Endothelial cell of umbilical vein (primary cell): ENCODE measurements at regions not wholly inside any gene's neighbourhood (a gene's known extent, or its start where the extent isn't known, plus 50 kb on each side); places are given as distances from the start of the nearest gene placed in this dataset.

Source experiments
- BruUV-seq: library from RNA; stranded (reverse); fragments of 400-500 nt; replicated peaks from 2 replicates; lab custom pipeline; 2021; lab: Mats Ljungman, UMichigan
- CTCF ChIA-PET: fragments of 300-600, 350-600 bp; sonication (Branson Sonifier 250); formaldehyde crosslinking; loops from one replicate; lab custom pipeline; 2021; ENCODE audit warnings: antibody characterized with exemption, inconsistent platforms; lab: Charles Lee
- POLR2A ChIA-PET: fragments of 300-600, 350-600 bp; sonication (Branson Sonifier 250); formaldehyde crosslinking; loops from one replicate; lab custom pipeline; 2021; ENCODE audit warnings: antibody characterized with exemption, inconsistent platforms; lab: Charles Lee
- DNase-seq: peaks from one replicate; pipeline ENCODE4 v3.0.0-alpha.2; 2011; ENCODE audit warnings: low read depth, low spot score
- FAIRE-seq: peaks from 2 replicates; lab custom pipeline; 2011; peaks lifted over from hg19 to GRCh38; lab: Jason Lieb, UNC
- H2AFZ ChIP-seq: 2 replicates; pipeline ENCODE4 v1.6.0; 2012; ENCODE audit warnings: low read depth, low read length, control low read depth, inconsistent platforms
- H3K27ac ChIP-seq: 2 replicates; pipeline ENCODE4 v1.5.1; 2011; ENCODE audit warnings: low read depth, mild to moderate bottlenecking, control low read depth, low read length, moderate library complexity; ENCODE audit not compliant: insufficient read depth
- H3K27me3 ChIP-seq, 2 experiments: 2 replicates each; pipeline versions ENCODE4 v1.6.0 to v1.6.1; 2011; ENCODE audit warnings: low read length in 2 of 2, mixed read lengths in 1 of 2; ENCODE audit not compliant: control insufficient read depth in 2 of 2, insufficient read depth in 2 of 2
- H3K36me3 ChIP-seq, 2 experiments: 2 replicates in 1 of 2; 3 replicates in 1 of 2; pipeline ENCODE4 v1.5.1; 2011; ENCODE audit warnings: low read length in 2 of 2, mild to moderate bottlenecking in 1 of 2, moderate library complexity in 1 of 2; ENCODE audit not compliant: control insufficient read depth in 2 of 2, insufficient read depth in 2 of 2; ENCODE audit errors: extremely low read depth in 1 of 2
- H3K4me1 ChIP-seq: 3 replicates; pipeline ENCODE4 v1.5.1; 2011; ENCODE audit warnings: mild to moderate bottlenecking, low read length; ENCODE audit not compliant: control insufficient read depth, insufficient read depth; ENCODE audit errors: extremely low read depth
- H3K4me2 ChIP-seq: 2 replicates; pipeline ENCODE4 v1.6.1; 2011; ENCODE audit warnings: low read length, control low read depth, mixed read lengths; ENCODE audit not compliant: insufficient read depth
- H3K4me3 ChIP-seq, 3 experiments: fragments of 200-600 bp in 1 of 3; sonication (generic), shearing (Covaris generic) in 1 of 3; replicated peaks in 1 of 3; 2 replicates each; pipeline ENCODE4 v1.5.1; 2011 to 2016; ENCODE audit warnings: control low read depth in 3 of 3, low read length in 3 of 3, mild to moderate bottlenecking in 2 of 3, inconsistent platforms in 1 of 3, low read depth in 1 of 3, moderate library complexity in 1 of 3; ENCODE audit not compliant: insufficient read depth in 1 of 3
- H3K79me2 ChIP-seq: 2 replicates; pipeline ENCODE4 v1.6.0; 2012; ENCODE audit warnings: low read length, inconsistent platforms; ENCODE audit not compliant: control insufficient read depth, insufficient read depth
- H3K9ac ChIP-seq: replicated peaks from 2 replicates; pipeline ENCODE3; 2011; ENCODE audit warnings: low read length, control low read depth; ENCODE audit not compliant: insufficient read depth; ENCODE audit errors: extremely low read depth
- H3K9me1 ChIP-seq: replicated peaks from 3 replicates; pipeline ENCODE4 v1.6.0; 2011; ENCODE audit warnings: mild to moderate bottlenecking, low read length; ENCODE audit not compliant: control insufficient read depth, insufficient read depth; ENCODE audit errors: extremely low read depth
- H3K9me3 ChIP-seq: replicated peaks from 2 replicates; pipeline ENCODE4 v1.5.1; 2012; ENCODE audit warnings: low read length, inconsistent platforms; ENCODE audit not compliant: control insufficient read depth, insufficient read depth
- H4K20me1 ChIP-seq: replicated peaks from 2 replicates; pipeline ENCODE3; 2011; ENCODE audit warnings: mild to moderate bottlenecking, low read length; ENCODE audit not compliant: control insufficient read depth, insufficient read depth; ENCODE audit errors: extremely low read depth
- GATA2 ChIP-seq: IDR thresholded peaks from 2 replicates; pipeline ENCODE4 v1.7.0; 2011; ENCODE audit warnings: low read depth, mild to moderate bottlenecking, moderate library complexity, mixed read lengths, low read length; ENCODE audit not compliant: insufficient read length, insufficient read depth
- JUN ChIP-seq: IDR thresholded peaks from 2 replicates; pipeline ENCODE4 v1.6.1; 2011; ENCODE audit warnings: borderline replicate concordance, low read depth; ENCODE audit not compliant: insufficient read length, insufficient read depth
- POLR2A ChIP-seq: IDR thresholded peaks from 2 replicates; pipeline ENCODE4 v1.6.1; 2012; ENCODE audit warnings: low read depth, mild to moderate bottlenecking, control low read depth, low read length
- POLR2AphosphoS5 ChIP-seq: IDR thresholded peaks from 2 replicates; pipeline ENCODE4 v1.6.1; 2012; ENCODE audit warnings: low read depth, mild to moderate bottlenecking, control low read depth, low read length, moderate library complexity; ENCODE audit not compliant: insufficient read depth
- dilution Hi-C: fragments of 300-500 bp; cut with MboI; formaldehyde crosslinking; loops from one replicate; pipeline ENCODE4 v1.15.0; 2019; ENCODE audit warnings: low sequenced_read_pairs; ENCODE audit not compliant: extremely low pct_ligation_motif_present
- intact Hi-C: fragments of 100-400 bp; cut with micrococcal nuclease; formaldehyde crosslinking; loops from one replicate; pipeline ENCODE4 v1.10.0; 2022

DNA sequence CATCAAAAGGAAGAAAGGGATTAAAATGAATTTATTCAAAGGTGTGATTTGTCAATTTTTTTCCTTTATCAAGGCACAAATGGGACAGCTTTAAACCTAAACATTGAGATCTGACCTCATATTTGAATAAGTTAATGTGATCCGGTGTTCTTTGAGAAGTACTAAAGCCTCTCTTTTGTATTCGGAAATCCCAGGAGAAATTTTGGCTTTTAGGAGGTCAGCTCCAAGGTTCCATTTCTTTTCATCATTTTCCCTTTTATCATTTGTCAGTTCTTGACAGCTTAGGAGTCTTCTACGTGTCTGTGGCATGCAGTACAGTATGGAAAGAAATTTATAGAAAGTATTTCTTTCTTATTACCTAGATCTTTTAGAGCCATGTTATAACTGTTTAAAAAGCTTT lies 873.4 kb upstream of the CDH8 start:
- dilution Hi-C loops (no loop called here), intact Hi-C loops (no loop called here)
- CTCF ChIA-PET = no interaction called here
- TF ChIP-seq GATA2 (no peak), POLR2AphosphoS5 (no peak), JUN (no peak)
- FAIRE-seq (no peak), DNase-seq (no peak)
- H3K4me1 ChIP-seq = no peaks in the 10 kb centered on the region
- H3K36me3 ChIP-seq = no peaks in the 10 kb centered on the region
- H3K27ac ChIP-seq = no peak overlapping the region
- H3K4me3 ChIP-seq = no peak overlapping the region
- no peaks in the 10 kb centered on the region for H3K9me1 ChIP-seq
- H3K9me3 ChIP-seq = no peaks in the 10 kb centered on the region
- no peak overlapping the region for H3K9ac ChIP-seq
- H3K4me2 ChIP-seq = no peak overlapping the region
- no peaks in the 10 kb centered on the region for H3K79me2 ChIP-seq
- no peaks in the 10 kb centered on the region for H3K27me3 ChIP-seq
- no peak overlapping the region for H2AFZ ChIP-seq
- no TSS peak for BruUV-seq
- POLR2A ChIA-PET = no interaction called here
- H4K20me1 ChIP-seq = no peaks in the 10 kb centered on the region

DNA sequence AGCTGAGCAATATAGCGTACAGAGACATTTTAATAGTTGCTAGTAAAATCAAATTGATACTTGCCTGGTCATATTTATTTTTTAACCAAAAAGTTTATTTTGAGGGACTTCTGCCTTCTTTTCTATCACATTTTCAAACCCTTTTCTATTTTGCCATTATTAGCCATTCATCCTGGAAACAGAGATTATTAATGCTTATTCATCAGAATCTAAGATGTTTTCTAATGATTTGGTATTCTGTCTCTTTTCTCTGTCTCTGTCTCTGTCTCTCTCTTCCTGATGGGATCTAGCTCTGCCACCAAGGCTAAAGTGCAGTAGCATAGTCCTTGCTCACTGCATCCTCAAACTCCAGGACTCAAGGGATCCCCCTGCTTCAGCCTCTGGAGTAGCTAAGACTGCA lies 871.3 kb upstream of the CDH8 start:
- FAIRE-seq (no peak), DNase-seq (no peak)
- intact Hi-C loops = no loop called here
- no peaks in the 10 kb centered on the region for H3K9me3 ChIP-seq
- ChIA-PET CTCF (no interaction called here), POLR2A (no interaction called here)
- no TSS peak for BruUV-seq
- no peak overlapping the region for H3K4me2 ChIP-seq
- no peak overlapping the region for H3K9ac ChIP-seq
- H3K27ac ChIP-seq = no peak overlapping the region
- H3K36me3 ChIP-seq = no peaks in the 10 kb centered on the region
- dilution Hi-C loops = no loop called here
- no peaks in the 10 kb centered on the region for H3K79me2 ChIP-seq
- H3K4me1 ChIP-seq = no peaks in the 10 kb centered on the region
- no peak overlapping the region for H3K4me3 ChIP-seq
- TF ChIP-seq POLR2AphosphoS5 (no peak), GATA2 (no peak), POLR2A (no peak)
- no peaks in the 10 kb centered on the region for H3K27me3 ChIP-seq
- no peak overlapping the region for H2AFZ ChIP-seq
- no peaks in the 10 kb centered on the region for H4K20me1 ChIP-seq
- H3K9me1 ChIP-seq = no peaks in the 10 kb centered on the region
